Hematopoietic multipotent progenitor cell treated with erythropoietin and hydrocortisone succinate and interleukin-3 and kit ligand, for 17 days (in vitro differentiated cells): ENCODE measurements at regions not wholly inside any gene's neighbourhood (a gene's known extent, or its start where the extent isn't known, plus 50 kb on each side); places are given as distances from the start of the nearest gene placed in this dataset.

Experiments
- DNase-seq: peaks from one replicate; pipeline ENCODE4 v3.0.0-alpha.2; 2015; ENCODE audit warnings: low spot score

DNA sequence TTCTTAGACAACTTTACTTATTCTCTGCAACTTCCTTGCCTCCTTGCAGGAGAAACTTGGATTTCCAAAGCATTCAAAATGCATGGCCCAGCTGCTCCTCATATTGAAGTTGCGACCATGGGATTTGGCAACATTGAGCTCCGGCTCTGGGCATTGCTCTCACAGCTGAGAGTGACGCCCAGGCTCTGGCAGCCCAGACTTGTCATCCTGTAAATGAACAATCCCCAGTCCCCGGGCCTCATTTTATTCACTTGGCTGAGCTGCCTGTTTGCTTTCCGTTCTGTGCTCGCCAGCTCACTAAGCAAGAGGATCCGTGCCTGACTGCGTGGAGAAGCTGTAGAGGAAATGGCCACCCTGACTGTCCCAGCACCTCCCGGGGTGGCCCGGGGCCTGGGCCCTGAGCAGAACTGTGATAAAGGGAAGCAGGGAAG is 119.5 kb upstream of the CD93 start:
- no peak for DNase-seq

- no peak for DNase-seq
These were observed 119.1 kb upstream of the CD93 start for GRCh38 chr20:23205211-23205610.

GRCh38 chr20:23203951-23204730 is 118.0 kb upstream of the CD93 start:
- no peak for DNase-seq

- no peak for DNase-seq
These were observed 117.2 kb upstream of the CD93 start for GRCh38 chr20:23203310-23203709.

DNA sequence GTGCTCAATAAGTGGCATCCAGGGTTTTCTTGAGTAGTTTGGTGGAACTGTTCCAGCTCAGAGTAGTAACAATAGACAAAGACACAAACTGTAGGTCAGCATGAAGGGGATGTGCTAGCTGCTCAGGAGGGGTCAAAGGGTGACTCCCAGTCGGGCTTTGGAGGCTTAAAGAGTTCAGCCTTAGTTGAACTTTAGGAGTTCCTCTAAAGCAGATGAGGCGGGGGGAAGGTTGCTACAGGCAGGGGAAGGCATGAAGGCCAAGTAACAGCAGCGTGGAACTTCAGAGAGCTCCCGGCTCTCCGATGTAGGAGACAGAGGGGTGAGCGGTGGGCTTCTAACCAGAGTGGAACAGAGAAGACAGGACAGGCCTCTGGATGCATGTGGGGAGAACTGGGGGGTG is 115.5 kb upstream of the CD93 start:
- DNase-seq, result no peak

- peak; percentile 19 for DNase-seq
These were observed 114.8 kb upstream of the CD93 start for GRCh38 chr20:23200914-23201313.

- DNase-seq, result no peak
These were observed 114.3 kb upstream of the CD93 start for GRCh38 chr20:23200413-23200812.

DNA sequence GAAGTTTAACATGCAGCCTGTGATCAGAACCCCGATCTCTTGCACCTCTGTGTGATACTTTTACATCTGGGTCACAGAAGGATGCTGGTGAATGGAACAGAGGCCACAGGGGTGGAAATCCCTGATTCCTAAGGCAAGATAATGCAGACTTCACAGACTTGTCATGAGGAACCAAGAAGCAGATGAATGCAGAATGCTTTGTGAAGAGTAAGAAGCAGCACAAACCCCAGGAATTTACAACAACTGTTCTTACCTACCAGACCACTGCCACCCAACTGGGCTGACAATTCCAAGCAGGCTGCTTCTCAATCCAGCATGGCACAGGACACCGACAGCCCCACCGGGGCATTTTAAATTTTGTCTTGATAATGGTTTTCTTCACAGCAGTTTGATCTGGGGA is 113.2 kb upstream of the CD93 start:
- DNase-seq, result no peak

GRCh38 chr20:23198815-23199214 is 112.7 kb upstream of the CD93 start:
- DNase-seq, result no peak

- DNase-seq, result no peak
These were observed 111.7 kb upstream of the CD93 start for GRCh38 chr20:23197836-23198235.

- no peak for DNase-seq
These were observed 109.5 kb upstream of the CD93 start for GRCh38 chr20:23195636-23196035.

DNA sequence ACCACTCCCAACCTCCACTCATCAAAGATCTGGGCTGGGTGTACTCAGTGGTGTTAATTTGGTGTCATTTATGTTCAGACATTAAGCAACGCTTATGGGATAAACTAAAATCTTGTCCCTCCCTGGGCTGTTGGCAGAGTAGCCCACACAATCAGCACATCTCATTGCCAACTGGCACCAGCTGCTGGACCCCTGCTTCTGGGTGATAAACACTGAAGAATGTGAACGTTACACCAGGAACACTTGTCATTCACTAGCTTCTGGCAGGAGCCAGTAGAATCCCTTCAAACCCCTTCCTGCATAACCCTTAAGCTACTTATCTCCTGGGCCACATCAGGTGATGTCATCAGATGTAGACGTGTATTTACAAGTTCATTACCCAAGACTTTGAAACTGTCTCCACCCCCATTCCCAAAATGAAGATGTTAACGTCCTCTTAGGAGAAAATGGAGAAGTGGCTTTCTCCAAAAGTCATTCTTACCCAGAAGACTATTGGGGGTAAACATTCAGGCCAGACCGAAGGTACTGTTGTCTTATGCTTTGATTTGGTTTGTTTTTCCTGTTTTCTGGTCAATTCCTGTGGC is 107.8 kb upstream of the CD93 start:
- peak; percentile 40 for DNase-seq

GRCh38 chr20:23192469-23192868 is 106.3 kb upstream of the CD93 start:
- DNase-seq, result no peak

- DNase-seq, result no peak
These were observed 104.4 kb upstream of the CD93 start for GRCh38 chr20:23190557-23190956.

GRCh38 chr20:23189854-23190253 is 103.7 kb upstream of the CD93 start:
- no peak for DNase-seq

GRCh38 chr20:23189341-23189740 is 103.2 kb upstream of the CD93 start:
- DNase-seq, result no peak

GRCh38 chr20:23188377-23189169 is 102.4 kb upstream of the CD93 start:
- DNase-seq, result no peak

- peak; percentile 50 for DNase-seq
These were observed 101.6 kb upstream of the CD93 start for GRCh38 chr20:23187751-23188150.

DNA sequence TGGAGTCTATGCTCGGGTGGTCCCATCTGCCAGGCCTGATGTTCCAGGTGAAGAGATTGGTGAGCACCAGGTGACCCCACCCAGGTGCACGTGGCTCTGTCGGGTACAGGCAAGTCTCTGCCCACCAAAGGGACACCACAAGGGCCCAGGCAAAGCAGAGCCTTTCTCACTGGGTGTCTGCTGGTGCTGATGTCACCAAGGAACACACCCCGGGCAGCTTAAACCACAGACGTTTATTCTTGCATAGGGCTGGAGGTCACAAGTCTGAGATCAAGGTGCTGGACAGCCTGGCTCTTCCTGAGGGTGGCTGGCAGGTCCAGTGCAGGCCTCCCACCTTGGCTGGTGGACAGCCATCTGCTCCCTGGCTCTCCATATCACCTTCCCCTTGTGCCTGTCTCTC is 100.7 kb upstream of the CD93 start:
- DNase-seq, result no peak

GRCh38 chr20:23180451-23180921 is 94.4 kb upstream of the CD93 start:
- no peak for DNase-seq

- no peak for DNase-seq
These were observed 93.8 kb upstream of the CD93 start for GRCh38 chr20:23179766-23180403.

- no peak for DNase-seq
These were observed 92.7 kb upstream of the CD93 start for GRCh38 chr20:23178806-23179205.
